ENCODE measurements at regions not wholly inside any gene's neighbourhood (a gene's known extent, or its start where the extent isn't known, plus 50 kb on each side); places are given as distances from the start of the nearest gene placed in this dataset.

GRCh38 chr1:47593598-47594285 lies 155.9 kb downstream of the FOXD2 start:
- Histone ChIP-seq H4K8ac (ENCODE audit: low read length) (no peak overlapping the region), H2BK120ac (ENCODE audit: low read depth, low read length) (no peak overlapping the region), H2AK5ac (ENCODE audit: low read length, severe bottlenecking) (no peak overlapping the region), H3K23ac (ENCODE audit: low read length in 2 of 2) (no peak overlapping the region), H2BK5ac (ENCODE audit: low read depth, low read length, poor library complexity, severe bottlenecking) (no peak overlapping the region), H3K4me1 (ENCODE audit: control insufficient read depth, insufficient read depth, low read depth, low read length) (no peaks in the 10 kb centered on the region), H3K4me2 (ENCODE audit: low read length, poor library complexity, severe bottlenecking) (no peak overlapping the region), H4K91ac (ENCODE audit: low read length) (no peak overlapping the region), H2BK12ac (ENCODE audit: low read length in 2 of 2) (no peak overlapping the region), H2BK15ac (ENCODE audit: low read depth, poor library complexity, severe bottlenecking) (no peak overlapping the region), H3K27me3 (ENCODE audit: control insufficient read depth in 1 of 2, insufficient read depth in 1 of 2, low read length in 2 of 2) (peaks cover 46 to 66% of the 10 kb centered on the region in 2 experiments), H3K36me3 (ENCODE audit: control insufficient read depth in 1 of 2, insufficient read depth in 2 of 2, low read depth in 1 of 2, low read length in 2 of 2) (no peaks in the 10 kb centered on the region), H3K79me1 (replicated peaks; ENCODE audit: low read length, poor library complexity, severe bottlenecking) (no peaks in the 10 kb centered on the region), H3K27ac (ENCODE audit: low read length, poor library complexity, severe bottlenecking) (no peak overlapping the region), H3K9ac (ENCODE audit: low read length) (no peak overlapping the region), H3K9me3 (ENCODE audit: control insufficient read depth, low read length) (peaks cover under 1% of the 10 kb centered on the region), H3K4ac (ENCODE audit: low read depth in 1 of 2, low read length in 2 of 2) (no peak overlapping the region), H2AFZ (ENCODE audit: low read depth, low read length) (no peak overlapping the region), H3K14ac (ENCODE audit: low read length in 2 of 2) (no peak overlapping the region), H3K18ac (ENCODE audit: low read depth in 1 of 2, low read length in 2 of 2) (no peak overlapping the region), H3K4me3 (ENCODE audit: insufficient read depth in 1 of 2, low read depth in 1 of 2, low read length in 2 of 2) (no peak overlapping the region)
- DNase-seq: no peak
- WGBS: 60% methylated on average over 12 of the region's 12 CpGs

- Histone ChIP-seq H4K8ac (ENCODE audit: low read length) (no peak overlapping the region), H3K9ac (ENCODE audit: low read length) (no peak overlapping the region), H3K4ac (ENCODE audit: low read depth in 1 of 2, low read length in 2 of 2) (no peak overlapping the region), H3K27me3 (ENCODE audit: control insufficient read depth in 1 of 2, insufficient read depth in 1 of 2, low read length in 2 of 2) (peaks cover 38 to 58% of the 10 kb centered on the region in 2 experiments), H2BK5ac (ENCODE audit: low read depth, low read length, poor library complexity, severe bottlenecking) (no peak overlapping the region), H3K23ac (ENCODE audit: low read length in 2 of 2) (no peak overlapping the region), H2BK12ac (ENCODE audit: low read length in 2 of 2) (no peak overlapping the region), H3K9me3 (ENCODE audit: control insufficient read depth, low read length) (peaks cover 8% of the 10 kb centered on the region), H2BK15ac (ENCODE audit: low read depth, poor library complexity, severe bottlenecking) (no peak overlapping the region), H3K79me1 (replicated peaks; ENCODE audit: low read length, poor library complexity, severe bottlenecking) (no peaks in the 10 kb centered on the region), H2AK5ac (ENCODE audit: low read length, severe bottlenecking) (no peak overlapping the region), H3K4me2 (ENCODE audit: low read length, poor library complexity, severe bottlenecking) (no peak overlapping the region), H3K4me3 (ENCODE audit: insufficient read depth in 1 of 2, low read depth in 1 of 2, low read length in 2 of 2) (no peak overlapping the region), H3K36me3 (ENCODE audit: control insufficient read depth in 1 of 2, insufficient read depth in 2 of 2, low read depth in 1 of 2, low read length in 2 of 2) (no peaks in the 10 kb centered on the region), H4K91ac (ENCODE audit: low read length) (no peak overlapping the region), H3K27ac (ENCODE audit: low read length, poor library complexity, severe bottlenecking) (no peak overlapping the region), H3K14ac (ENCODE audit: low read length in 2 of 2) (no peak overlapping the region), H2BK120ac (ENCODE audit: low read depth, low read length) (no peak overlapping the region), H2AFZ (ENCODE audit: low read depth, low read length) (no peak overlapping the region), H3K4me1 (ENCODE audit: control insufficient read depth, insufficient read depth, low read depth, low read length) (no peaks in the 10 kb centered on the region), H3K18ac (ENCODE audit: low read depth in 1 of 2, low read length in 2 of 2) (no peak overlapping the region)
- no peak for DNase-seq
- WGBS: 74% methylated on average over 3 of the region's 4 CpGs
Measured at GRCh38 chr1:47594627-47595026, 156.8 kb downstream of the FOXD2 start.

- WGBS: 83% methylated on average over 3 of the region's 3 CpGs
- Histone ChIP-seq H4K91ac (ENCODE audit: low read length) (no peak overlapping the region), H2BK120ac (ENCODE audit: low read depth, low read length) (no peak overlapping the region), H3K14ac (ENCODE audit: low read length in 2 of 2) (no peak overlapping the region), H3K27ac (ENCODE audit: low read length, poor library complexity, severe bottlenecking) (no peak overlapping the region), H3K23ac (ENCODE audit: low read length in 2 of 2) (no peak overlapping the region), H4K8ac (ENCODE audit: low read length) (no peak overlapping the region), H3K27me3 (ENCODE audit: control insufficient read depth in 1 of 2, insufficient read depth in 1 of 2, low read length in 2 of 2) (peaks cover 33 to 44% of the 10 kb centered on the region in 2 experiments), H3K4me3 (ENCODE audit: insufficient read depth in 1 of 2, low read depth in 1 of 2, low read length in 2 of 2) (no peak overlapping the region), H3K4ac (ENCODE audit: low read depth in 1 of 2, low read length in 2 of 2) (no peak overlapping the region), H2BK12ac (ENCODE audit: low read length in 2 of 2) (no peak overlapping the region), H2AK5ac (ENCODE audit: low read length, severe bottlenecking) (no peak overlapping the region), H2BK15ac (ENCODE audit: low read depth, poor library complexity, severe bottlenecking) (no peak overlapping the region), H2BK5ac (ENCODE audit: low read depth, low read length, poor library complexity, severe bottlenecking) (no peak overlapping the region), H3K36me3 (ENCODE audit: control insufficient read depth in 1 of 2, insufficient read depth in 2 of 2, low read depth in 1 of 2, low read length in 2 of 2) (no peaks in the 10 kb centered on the region), H3K4me1 (ENCODE audit: control insufficient read depth, insufficient read depth, low read depth, low read length) (no peaks in the 10 kb centered on the region), H3K4me2 (ENCODE audit: low read length, poor library complexity, severe bottlenecking) (no peak overlapping the region), H3K79me1 (replicated peaks; ENCODE audit: low read length, poor library complexity, severe bottlenecking) (no peaks in the 10 kb centered on the region), H3K9me3 (ENCODE audit: control insufficient read depth, low read length) (peaks cover 20% of the 10 kb centered on the region), H3K18ac (ENCODE audit: low read depth in 1 of 2, low read length in 2 of 2) (no peak overlapping the region), H2AFZ (ENCODE audit: low read depth, low read length) (no peak overlapping the region), H3K9ac (ENCODE audit: low read length) (no peak overlapping the region)
- DNase-seq: no peak
Measured at GRCh38 chr1:47596328-47596727, 158.5 kb downstream of the FOXD2 start.

DNA sequence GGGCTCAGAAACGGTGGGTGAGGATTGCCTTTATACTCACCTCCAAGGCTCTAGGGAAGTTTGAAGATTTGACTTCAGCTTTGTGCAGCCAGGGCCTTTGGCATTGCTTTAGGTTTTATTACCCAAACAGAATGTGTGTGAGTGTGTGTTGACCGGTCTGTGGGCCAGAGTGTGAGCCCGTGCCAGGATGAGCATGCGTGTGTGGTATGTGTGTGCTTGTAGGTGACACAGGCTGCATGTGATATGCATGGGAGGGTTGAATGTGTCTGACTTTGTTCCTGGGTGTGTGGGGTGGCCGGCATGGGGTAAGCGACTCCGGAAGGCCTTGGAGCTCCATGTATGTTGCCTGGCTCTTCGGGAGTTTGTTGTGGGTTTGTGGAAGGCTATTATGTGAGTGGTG lies 160.5 kb downstream of the FOXD2 start:
- Histone ChIP-seq H3K79me1 (replicated peaks; ENCODE audit: low read length, poor library complexity, severe bottlenecking) (no peaks in the 10 kb centered on the region), H2BK12ac (ENCODE audit: low read length in 2 of 2) (no peak overlapping the region), H4K91ac (ENCODE audit: low read length) (no peak overlapping the region), H3K36me3 (ENCODE audit: control insufficient read depth in 1 of 2, insufficient read depth in 2 of 2, low read depth in 1 of 2, low read length in 2 of 2) (no peaks in the 10 kb centered on the region), H2BK5ac (ENCODE audit: low read depth, low read length, poor library complexity, severe bottlenecking) (no peak overlapping the region), H3K9me3 (ENCODE audit: control insufficient read depth, low read length) (peaks cover 26% of the 10 kb centered on the region), H3K4me2 (ENCODE audit: low read length, poor library complexity, severe bottlenecking) (no peak overlapping the region), H2BK15ac (ENCODE audit: low read depth, poor library complexity, severe bottlenecking) (no peak overlapping the region), H3K27ac (ENCODE audit: low read length, poor library complexity, severe bottlenecking) (no peak overlapping the region), H2BK120ac (ENCODE audit: low read depth, low read length) (no peak overlapping the region), H3K4me3 (ENCODE audit: insufficient read depth in 1 of 2, low read depth in 1 of 2, low read length in 2 of 2) (no peak overlapping the region), H3K27me3 (ENCODE audit: control insufficient read depth in 1 of 2, insufficient read depth in 1 of 2, low read length in 2 of 2) (peaks cover 15 to 24% of the 10 kb centered on the region in 2 experiments), H2AK5ac (ENCODE audit: low read length, severe bottlenecking) (no peak overlapping the region), H3K14ac (ENCODE audit: low read length in 2 of 2) (peak overlapping the region in 1 of 2 experiments; percentile 65), H2AFZ (ENCODE audit: low read depth, low read length) (no peak overlapping the region), H3K4me1 (ENCODE audit: control insufficient read depth, insufficient read depth, low read depth, low read length) (no peaks in the 10 kb centered on the region), H3K4ac (ENCODE audit: low read depth in 1 of 2, low read length in 2 of 2) (no peak overlapping the region), H4K8ac (ENCODE audit: low read length) (peak overlapping the region; percentile 13), H3K18ac (ENCODE audit: low read depth in 1 of 2, low read length in 2 of 2) (no peak overlapping the region), H3K23ac (ENCODE audit: low read length in 2 of 2) (no peak overlapping the region), H3K9ac (ENCODE audit: low read length) (no peak overlapping the region)
- no peak for DNase-seq
- WGBS: 79% methylated on average over 8 of the region's 8 CpGs

Data from mesenchymal stem cell (in vitro differentiated cells and primary cell).